GM12878 (cell line): ENCODE measurements at regions not wholly inside any gene's neighbourhood (a gene's known extent, or its start where the extent isn't known, plus 50 kb on each side); places are given as distances from the start of the nearest gene placed in this dataset.

Experiments
- EP300 ChIP-seq, 2 experiments: fragments of 150-350 bp in 1 of 2; IDR thresholded peaks; 2 replicates each; pipeline ENCODE4 v1.6.1; 2011 to 2012; ENCODE audit warnings: low read depth in 2 of 2, low read length in 2 of 2, borderline replicate concordance in 1 of 2, improper control_type of control experiment in 1 of 2, inconsistent platforms in 1 of 2; ENCODE audit not compliant: control insufficient read depth in 1 of 2
- POLR2AphosphoS5 ChIP-seq: IDR thresholded peaks from 2 replicates; pipeline ENCODE4 v1.6.1; 2011; ENCODE audit warnings: mild to moderate bottlenecking, low read length, inconsistent platforms

DNA sequence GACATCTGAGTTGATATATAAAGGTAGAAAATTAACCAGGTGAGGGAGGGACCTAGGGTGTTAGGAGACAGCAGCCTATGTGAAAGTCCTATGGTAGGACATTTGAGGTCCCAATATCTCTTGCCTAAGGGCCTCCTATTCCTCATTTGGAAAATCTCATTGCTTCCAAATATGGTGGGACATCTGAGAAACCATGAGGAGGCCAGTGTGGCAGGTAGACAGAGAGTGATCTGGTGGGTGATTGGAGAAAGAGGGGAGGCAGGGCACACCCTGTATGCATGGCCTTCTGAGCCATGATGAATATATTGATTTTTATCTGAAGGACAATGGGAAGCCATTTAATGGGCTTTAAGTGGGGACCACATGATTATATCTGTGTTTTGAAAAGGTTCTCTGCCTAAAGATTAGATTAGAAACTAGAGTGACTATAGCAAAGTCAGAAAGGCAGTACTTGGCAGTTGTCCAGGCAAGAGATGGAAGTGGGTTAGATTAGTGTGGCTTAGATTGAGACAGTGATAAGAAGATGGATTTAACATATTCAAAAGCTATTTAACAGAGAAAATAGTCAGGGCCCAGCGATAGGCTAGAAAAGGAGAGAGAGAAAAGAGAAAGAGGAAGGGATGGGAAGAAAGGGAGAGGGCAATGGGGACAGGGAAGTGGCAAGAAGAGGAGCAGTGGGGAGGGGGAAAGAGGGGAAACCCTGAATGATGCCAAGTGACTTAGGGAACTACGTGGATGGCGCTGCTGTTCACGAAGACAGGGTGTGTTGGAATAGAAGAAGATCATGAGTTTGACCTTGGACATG is 237.2 kb upstream of the SRRM4 start:
- no peak for TF ChIP-seq EP300 (IDR thresholded peaks at IDR 0.05; ENCODE audit: borderline replicate concordance in 1 of 2, control insufficient read depth in 1 of 2, low read depth in 2 of 2, low read length in 2 of 2)
- TF ChIP-seq POLR2AphosphoS5: no peak
